HG03442 (cell line): ENCODE measurements at regions not wholly inside any gene's neighbourhood (a gene's known extent, or its start where the extent isn't known, plus 50 kb on each side); places are given as distances from the start of the nearest gene placed in this dataset.

Source experiments
- ATAC-seq: cut with Tn5 transposase; IDR thresholded peaks from one replicate; pipeline ENCODE4 v1.9.1; 2021; ENCODE audit warnings: mild to moderate bottlenecking, moderate library complexity; ENCODE audit not compliant: unreplicated experiment

- no peak for ATAC-seq
Observed at GRCh38 chrX:20350596-20350995, 83.9 kb upstream of the RPS6KA3 start.

- no peak for ATAC-seq
Observed at GRCh38 chrX:20348139-20348538, 81.4 kb upstream of the RPS6KA3 start.

GRCh38 chrX:20347481-20347880, 80.8 kb upstream of the RPS6KA3 start:
- no peak for ATAC-seq

- ATAC-seq: no peak
Observed at GRCh38 chrX:20333672-20334071, 67.0 kb upstream of the RPS6KA3 start.

GRCh38 chrX:20330545-20330944, 63.8 kb upstream of the RPS6KA3 start:
- ATAC-seq: no peak

GRCh38 chrX:20329435-20329834, 62.7 kb upstream of the RPS6KA3 start:
- no peak for ATAC-seq

GRCh38 chrX:20325786-20326388, 59.2 kb upstream of the RPS6KA3 start:
- no peak for ATAC-seq

- ATAC-seq: no peak
Observed at GRCh38 chrX:20322887-20323286, 56.2 kb upstream of the RPS6KA3 start.

- ATAC-seq: peak; percentile 97
Observed at GRCh38 chrX:20320461-20321159, 53.9 kb upstream of the RPS6KA3 start.

GRCh38 chrX:20319054-20319453, 52.3 kb upstream of the RPS6KA3 start:
- ATAC-seq: no peak

- no peak for ATAC-seq
Observed at GRCh38 chrX:20317873-20318272, 51.2 kb upstream of the RPS6KA3 start.
